ENCODE measurements at regions not wholly inside any gene's neighbourhood (a gene's known extent, or its start where the extent isn't known, plus 50 kb on each side); places are given as distances from the start of the nearest gene placed in this dataset.

DNA sequence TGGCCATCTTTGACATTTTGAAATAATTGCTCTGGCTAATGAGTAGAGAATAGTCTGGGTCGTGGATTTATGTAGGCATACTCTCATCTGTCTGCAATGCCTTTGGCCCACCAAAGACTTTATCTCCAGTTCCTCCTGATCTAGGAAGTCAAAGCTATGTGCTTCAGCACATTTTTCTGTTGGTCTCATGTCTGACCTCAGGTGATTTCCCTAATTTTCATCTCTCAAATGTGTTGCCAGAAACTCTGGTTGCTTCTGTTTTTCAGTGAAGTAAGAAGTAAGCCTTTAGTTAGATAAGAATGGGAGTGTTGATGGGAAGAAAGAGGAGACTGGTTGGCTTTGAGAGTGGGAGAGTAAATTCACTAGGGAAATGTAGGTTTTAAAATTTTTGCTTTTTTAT, 66.4 kb downstream of the GPR88 start:
- TF ChIP-seq TCF7L2 (IDR thresholded peaks at IDR 0.05; ENCODE audit: low read depth, low read length) (no peak), POLR2AphosphoS5 (IDR thresholded peaks at IDR 0.05; ENCODE audit: low read depth, low read length) (no peak)
- TF ChIP-seq, protein P1, sequence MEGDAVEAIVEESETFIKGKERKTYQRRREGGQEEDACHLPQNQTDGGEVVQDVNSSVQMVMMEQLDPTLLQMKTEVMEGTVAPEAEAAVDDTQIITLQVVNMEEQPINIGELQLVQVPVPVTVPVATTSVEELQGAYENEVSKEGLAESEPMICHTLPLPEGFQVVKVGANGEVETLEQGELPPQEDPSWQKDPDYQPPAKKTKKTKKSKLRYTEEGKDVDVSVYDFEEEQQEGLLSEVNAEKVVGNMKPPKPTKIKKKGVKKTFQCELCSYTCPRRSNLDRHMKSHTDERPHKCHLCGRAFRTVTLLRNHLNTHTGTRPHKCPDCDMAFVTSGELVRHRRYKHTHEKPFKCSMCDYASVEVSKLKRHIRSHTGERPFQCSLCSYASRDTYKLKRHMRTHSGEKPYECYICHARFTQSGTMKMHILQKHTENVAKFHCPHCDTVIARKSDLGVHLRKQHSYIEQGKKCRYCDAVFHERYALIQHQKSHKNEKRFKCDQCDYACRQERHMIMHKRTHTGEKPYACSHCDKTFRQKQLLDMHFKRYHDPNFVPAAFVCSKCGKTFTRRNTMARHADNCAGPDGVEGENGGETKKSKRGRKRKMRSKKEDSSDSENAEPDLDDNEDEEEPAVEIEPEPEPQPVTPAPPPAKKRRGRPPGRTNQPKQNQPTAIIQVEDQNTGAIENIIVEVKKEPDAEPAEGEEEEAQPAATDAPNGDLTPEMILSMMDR (IDR thresholded peaks at IDR 0.05): no peak

Data from Panc1 (cell line).